Activated CD8-positive, alpha-beta memory T cell treated with anti-CD3 and anti-CD28 coated beads, Interleukin-2, amount 10 ng/mL, durations not matched to agents 7 days and 5 days (primary cell): ENCODE measurements at regions not wholly inside any gene's neighbourhood (a gene's known extent, or its start where the extent isn't known, plus 50 kb on each side); places are given as distances from the start of the nearest gene placed in this dataset.

Experiments used
- ATAC-seq: fragments of 150-1000 bp; cut with Tn5 transposase; one replicate; pipeline ENCODE4 v1.10.0; 2021; ENCODE audit warnings: moderate library complexity
- CTCF ChIA-PET: fragments of 350-600 bp; sonication (Branson Sonifier 250); formaldehyde crosslinking; loops from one replicate; lab custom pipeline; 2021; ENCODE audit warnings: antibody characterized with exemption; lab: Charles Lee
- DNase-seq: peaks from one replicate; pipeline ENCODE4 v3.0.0-alpha.2; 2020
- H3K27ac Mint-ChIP-seq: one replicate; pipeline ENCODE4 v1.8.0; 2021; ENCODE audit warnings: mild to moderate bottlenecking, mixed read lengths
- H3K27me3 Mint-ChIP-seq: one replicate; pipeline ENCODE4 v1.8.0; 2021; ENCODE audit warnings: mixed read lengths
- H3K36me3 Mint-ChIP-seq: one replicate; pipeline ENCODE4 v1.8.0; 2021; ENCODE audit warnings: mild to moderate bottlenecking, mixed read lengths
- H3K4me1 Mint-ChIP-seq: one replicate; pipeline ENCODE4 v1.8.0; 2021; ENCODE audit warnings: mixed read lengths
- H3K4me3 Mint-ChIP-seq: one replicate; pipeline ENCODE4 v1.8.0; 2021; ENCODE audit warnings: mild to moderate bottlenecking, moderate library complexity, mixed read lengths
- H3K9me3 Mint-ChIP-seq: one replicate; pipeline ENCODE4 v1.8.0; 2022; ENCODE audit warnings: low read depth, mixed read lengths

- Mint-ChIP-seq H3K27ac (no peak overlapping the region), H3K36me3 (peaks cover 16% of the 10 kb centered on the region), H3K9me3 (peaks cover 2% of the 10 kb centered on the region), H3K4me3 (no peak overlapping the region), H3K27me3 (no peaks in the 10 kb centered on the region), H3K4me1 (peaks cover 12% of the 10 kb centered on the region)
- CTCF ChIA-PET, result no interaction called here
- no peak for DNase-seq
- ATAC-seq, result no peak
Observed at GRCh38 chr2:48140586-48140985, 173.9 kb upstream of the FOXN2 start.

- H3K4me1 Mint-ChIP-seq, result peaks cover 24% of the 10 kb centered on the region
- H3K36me3 Mint-ChIP-seq, result peaks cover 16% of the 10 kb centered on the region
- H3K27me3 Mint-ChIP-seq, result no peaks in the 10 kb centered on the region
- H3K27ac Mint-ChIP-seq, result peak overlapping the region; percentile 52
- peak overlapping the region; percentile 49 for H3K4me3 Mint-ChIP-seq
- peaks cover 2% of the 10 kb centered on the region for H3K9me3 Mint-ChIP-seq
- CTCF ChIA-PET, result no interaction called here
- DNase-seq, result peak; percentile 57
- ATAC-seq, result peak; percentile 55
Observed at GRCh38 chr2:48144777-48145176, 169.7 kb upstream of the FOXN2 start.

- CTCF ChIA-PET, result interaction anchor here (0.7 to 0.8 kb wide), 2 partner anchors 39 to 63 kb away, joined by 3 to 4 read pairs; no protein-coding TSS in a partner anchor
- Mint-ChIP-seq H3K4me1 (peaks cover 24% of the 10 kb centered on the region), H3K27me3 (no peaks in the 10 kb centered on the region), H3K36me3 (peaks cover 13% of the 10 kb centered on the region), H3K27ac (peak overlapping the region; percentile 74), H3K4me3 (no peak overlapping the region), H3K9me3 (peaks cover 2% of the 10 kb centered on the region)
- DNase-seq (no peak), ATAC-seq (peak; percentile 27)
Observed at GRCh38 chr2:48145845-48146452, 168.5 kb upstream of the FOXN2 start.

- CTCF ChIA-PET, result interaction anchor here (0.7 to 0.8 kb wide), 2 partner anchors 40 to 63 kb away, joined by 3 to 4 read pairs; no protein-coding TSS in a partner anchor
- ATAC-seq, result no peak
- Mint-ChIP-seq H3K4me1 (peaks cover 24% of the 10 kb centered on the region), H3K9me3 (peaks cover 2% of the 10 kb centered on the region), H3K27ac (peak overlapping the region; percentile 15), H3K36me3 (peaks cover 13% of the 10 kb centered on the region), H3K27me3 (no peaks in the 10 kb centered on the region), H3K4me3 (no peak overlapping the region)
- DNase-seq, result no peak
Observed at GRCh38 chr2:48146552-48146951, 167.9 kb upstream of the FOXN2 start.

- H3K36me3 Mint-ChIP-seq, result peaks cover 12% of the 10 kb centered on the region
- no peaks in the 10 kb centered on the region for H3K27me3 Mint-ChIP-seq
- DNase-seq (no peak), ATAC-seq (no peak)
- no peak overlapping the region for H3K4me3 Mint-ChIP-seq
- peaks cover 2% of the 10 kb centered on the region for H3K9me3 Mint-ChIP-seq
- CTCF ChIA-PET, result no interaction called here
- no peak overlapping the region for H3K27ac Mint-ChIP-seq
- H3K4me1 Mint-ChIP-seq, result peaks cover 24% of the 10 kb centered on the region
Observed at GRCh38 chr2:48147719-48148118, 166.8 kb upstream of the FOXN2 start.

GRCh38 chr2:48148841-48149430, 165.5 kb upstream of the FOXN2 start:
- H3K36me3 Mint-ChIP-seq, result peaks cover 9% of the 10 kb centered on the region
- peaks cover 24% of the 10 kb centered on the region for H3K4me1 Mint-ChIP-seq
- peaks cover 2% of the 10 kb centered on the region for H3K9me3 Mint-ChIP-seq
- CTCF ChIA-PET, result no interaction called here
- no peak for DNase-seq
- no peak overlapping the region for H3K27ac Mint-ChIP-seq
- no peaks in the 10 kb centered on the region for H3K27me3 Mint-ChIP-seq
- H3K4me3 Mint-ChIP-seq, result no peak overlapping the region
- ATAC-seq, result no peak

- Mint-ChIP-seq H3K27me3 (peaks cover 12% of the 10 kb centered on the region), H3K27ac (no peak overlapping the region), H3K4me1 (no peaks in the 10 kb centered on the region), H3K9me3 (no peaks in the 10 kb centered on the region), H3K4me3 (no peak overlapping the region), H3K36me3 (peaks cover 2% of the 10 kb centered on the region)
- ATAC-seq, result no peak
- no peak for DNase-seq
- CTCF ChIA-PET, result no interaction called here
Observed at GRCh38 chr2:48157150-48157549, 157.3 kb upstream of the FOXN2 start.

- DNase-seq, result no peak
- no peak overlapping the region for H3K27ac Mint-ChIP-seq
- no peaks in the 10 kb centered on the region for H3K4me1 Mint-ChIP-seq
- peaks cover 3% of the 10 kb centered on the region for H3K36me3 Mint-ChIP-seq
- ATAC-seq, result no peak
- H3K4me3 Mint-ChIP-seq, result no peak overlapping the region
- CTCF ChIA-PET, result no interaction called here
- peaks cover 21% of the 10 kb centered on the region for H3K27me3 Mint-ChIP-seq
- H3K9me3 Mint-ChIP-seq, result no peaks in the 10 kb centered on the region
Observed at GRCh38 chr2:48161628-48162027, 152.9 kb upstream of the FOXN2 start.

GRCh38 chr2:48162742-48163141, 151.7 kb upstream of the FOXN2 start:
- DNase-seq, result no peak
- peaks cover 21% of the 10 kb centered on the region for H3K27me3 Mint-ChIP-seq
- H3K36me3 Mint-ChIP-seq, result peaks cover 3% of the 10 kb centered on the region
- H3K27ac Mint-ChIP-seq, result no peak overlapping the region
- H3K4me1 Mint-ChIP-seq, result no peaks in the 10 kb centered on the region
- no peak overlapping the region for H3K4me3 Mint-ChIP-seq
- no peak for ATAC-seq
- CTCF ChIA-PET, result no interaction called here
- no peaks in the 10 kb centered on the region for H3K9me3 Mint-ChIP-seq

- no peak overlapping the region for H3K4me3 Mint-ChIP-seq
- DNase-seq (no peak), ATAC-seq (no peak)
- H3K9me3 Mint-ChIP-seq, result no peaks in the 10 kb centered on the region
- CTCF ChIA-PET, result no interaction called here
- no peak overlapping the region for H3K27ac Mint-ChIP-seq
- peaks cover 16% of the 10 kb centered on the region for H3K27me3 Mint-ChIP-seq
- no peaks in the 10 kb centered on the region for H3K4me1 Mint-ChIP-seq
- peaks cover 3% of the 10 kb centered on the region for H3K36me3 Mint-ChIP-seq
Observed at GRCh38 chr2:48165070-48165753, 149.3 kb upstream of the FOXN2 start.

- Mint-ChIP-seq H3K27ac (no peak overlapping the region), H3K4me1 (no peaks in the 10 kb centered on the region), H3K4me3 (no peak overlapping the region), H3K36me3 (peaks cover 1% of the 10 kb centered on the region), H3K27me3 (peaks cover 2% of the 10 kb centered on the region), H3K9me3 (no peaks in the 10 kb centered on the region)
- ATAC-seq (no peak), DNase-seq (no peak)
- CTCF ChIA-PET, result no interaction called here
Observed at GRCh38 chr2:48169141-48169592, 145.3 kb upstream of the FOXN2 start.

- H3K9me3 Mint-ChIP-seq, result no peaks in the 10 kb centered on the region
- peaks cover 1% of the 10 kb centered on the region for H3K36me3 Mint-ChIP-seq
- no peak for ATAC-seq
- H3K4me1 Mint-ChIP-seq, result no peaks in the 10 kb centered on the region
- CTCF ChIA-PET, result interaction anchor here (0.6 kb wide), 1 partner anchor 400 kb away, joined by 6 read pairs; no protein-coding TSS in a partner anchor
- H3K27me3 Mint-ChIP-seq, result peaks cover 2% of the 10 kb centered on the region
- H3K4me3 Mint-ChIP-seq, result no peak overlapping the region
- DNase-seq, result no peak
- H3K27ac Mint-ChIP-seq, result no peak overlapping the region
Observed at GRCh38 chr2:48170281-48170680, 144.2 kb upstream of the FOXN2 start.

GRCh38 chr2:48173141-48173540, 141.3 kb upstream of the FOXN2 start:
- ATAC-seq, result no peak
- no peak overlapping the region for H3K4me3 Mint-ChIP-seq
- DNase-seq, result no peak
- H3K27me3 Mint-ChIP-seq, result peaks cover 3% of the 10 kb centered on the region
- H3K9me3 Mint-ChIP-seq, result peaks cover 2% of the 10 kb centered on the region
- no peaks in the 10 kb centered on the region for H3K36me3 Mint-ChIP-seq
- no peak overlapping the region for H3K27ac Mint-ChIP-seq
- H3K4me1 Mint-ChIP-seq, result no peaks in the 10 kb centered on the region
- CTCF ChIA-PET, result no interaction called here

GRCh38 chr2:48174503-48174902, 140.0 kb upstream of the FOXN2 start:
- no peak overlapping the region for H3K4me3 Mint-ChIP-seq
- no peak overlapping the region for H3K27ac Mint-ChIP-seq
- ATAC-seq (no peak), DNase-seq (no peak)
- H3K27me3 Mint-ChIP-seq, result peaks cover 3% of the 10 kb centered on the region
- peaks cover 2% of the 10 kb centered on the region for H3K9me3 Mint-ChIP-seq
- CTCF ChIA-PET, result no interaction called here
- H3K36me3 Mint-ChIP-seq, result no peaks in the 10 kb centered on the region
- no peaks in the 10 kb centered on the region for H3K4me1 Mint-ChIP-seq
